ENCODE measurements at regions not wholly inside any gene's neighbourhood (a gene's known extent, or its start where the extent isn't known, plus 50 kb on each side); places are given as distances from the start of the nearest gene placed in this dataset.

GRCh38 chr12:77560714-77561113, 270.0 kb upstream of the NAV3 start:
- TF ChIP-seq CTCF (IDR thresholded peaks at IDR 0.05) = no peak
- TF ChIP-seq POLR2A (IDR thresholded peaks at IDR 0.05) = no peak
